WTC11 (cell line): ENCODE measurements at regions not wholly inside any gene's neighbourhood (a gene's known extent, or its start where the extent isn't known, plus 50 kb on each side); places are given as distances from the start of the nearest gene placed in this dataset.

Experiments used
- ATAC-seq: fragments of 200-7000 bp; cut with Tn5 transposase; 2 replicates; pipeline ENCODE4 v1.10.0; 2021; ENCODE audit warnings: mild to moderate bottlenecking, moderate library complexity
- CTCF ChIA-PET: fragments of 300-600 bp; sonication (Branson Sonifier 250); formaldehyde crosslinking; loops from one replicate; lab custom pipeline; 2021; ENCODE audit warnings: antibody characterized with exemption; lab: Charles Lee
- POLR2A ChIA-PET: fragments of 350-600 bp; sonication (Branson Sonifier 250); formaldehyde crosslinking; loops from one replicate; lab custom pipeline; 2021; ENCODE audit warnings: antibody characterized with exemption; lab: Charles Lee
- DNase-seq: peaks from one replicate; pipeline ENCODE4 v3.0.0; 2021; ENCODE audit warnings: low spot score
- H3K27ac Mint-ChIP-seq: 2 replicates; pipeline ENCODE4 v1.8.0; 2021; ENCODE audit warnings: mixed read lengths
- H3K27me3 Mint-ChIP-seq: 2 replicates; pipeline ENCODE4 v1.8.0; 2021; ENCODE audit warnings: low read depth, mild to moderate bottlenecking, moderate library complexity, mixed read lengths
- H3K36me3 Mint-ChIP-seq: 2 replicates; pipeline ENCODE4 v1.8.0; 2021; ENCODE audit warnings: mixed read lengths
- H3K4me1 Mint-ChIP-seq: 2 replicates; pipeline ENCODE4 v1.8.0; 2022; ENCODE audit warnings: mixed read lengths
- H3K4me3 Mint-ChIP-seq: 2 replicates; pipeline ENCODE4 v1.8.0; 2021; ENCODE audit warnings: mild to moderate bottlenecking, moderate library complexity, mixed read lengths
- H3K9me3 Mint-ChIP-seq: 2 replicates; pipeline ENCODE4 v1.8.0; 2021; ENCODE audit warnings: mixed read lengths
- CBFB ChIP-seq: sonication (generic); formaldehyde crosslinking; IDR thresholded peaks from 2 replicates; pipeline ENCODE4 v1.8.1; 2022; ENCODE audit warnings: mild to moderate bottlenecking, low read depth, missing genetic modification reagents
- CDX4 ChIP-seq: fragments of 250-450 bp; sonication (Bioruptor Pico); IDR thresholded peaks from 2 replicates; pipeline ENCODE4 v1.9.0; 2021; ENCODE audit warnings: moderate library complexity, mild to moderate bottlenecking, inconsistent platforms, borderline replicate concordance
- ELF4 ChIP-seq: sonication (generic); formaldehyde crosslinking; IDR thresholded peaks from 2 replicates; pipeline ENCODE4 v1.8.1; 2022; ENCODE audit warnings: low read depth, mild to moderate bottlenecking, moderate library complexity, missing genetic modification reagents
- ESRRA ChIP-seq: sonication (generic); formaldehyde crosslinking; IDR thresholded peaks from 2 replicates; pipeline ENCODE4 v1.8.1; 2022; ENCODE audit warnings: mild to moderate bottlenecking, missing genetic modification reagents, borderline replicate concordance
- FOXK1 ChIP-seq: sonication (generic); formaldehyde crosslinking; IDR thresholded peaks from 2 replicates; pipeline ENCODE4 v1.8.0; 2022; ENCODE audit warnings: mild to moderate bottlenecking, moderate library complexity, missing genetic modification reagents
- HMGA2 ChIP-seq: fragments of 250-450 bp; sonication (Bioruptor Pico); IDR thresholded peaks from 2 replicates; pipeline ENCODE4 v1.4.0; 2021; ENCODE audit warnings: mild to moderate bottlenecking, moderate library complexity
- IRF2 ChIP-seq: sonication (generic); formaldehyde crosslinking; IDR thresholded peaks from 2 replicates; pipeline ENCODE4 v1.8.0; 2022; ENCODE audit warnings: low read depth, missing genetic modification reagents, borderline replicate concordance
- MYBL2 ChIP-seq: sonication (generic); formaldehyde crosslinking; IDR thresholded peaks from 2 replicates; pipeline ENCODE4 v1.8.1; 2023; ENCODE audit warnings: mild to moderate bottlenecking, moderate library complexity, missing genetic modification reagents
- PRRX2 ChIP-seq: fragments of 250-450 bp; sonication (Bioruptor Pico); IDR thresholded peaks from 2 replicates; pipeline ENCODE4 v1.8.0; 2021; ENCODE audit warnings: mild to moderate bottlenecking
- RORB ChIP-seq: fragments of 250-450 bp; sonication (Bioruptor Pico); IDR thresholded peaks from 2 replicates; pipeline ENCODE4 v1.9.0; 2021; ENCODE audit warnings: mild to moderate bottlenecking
- SMAD4 ChIP-seq: sonication (generic); formaldehyde crosslinking; IDR thresholded peaks from 2 replicates; pipeline ENCODE4 v1.8.0; 2022; ENCODE audit warnings: mild to moderate bottlenecking, missing genetic modification reagents
- STAT6 ChIP-seq: sonication (generic); formaldehyde crosslinking; conservative IDR thresholded peaks from 2 replicates; pipeline ENCODE4 v1.8.1; 2023; ENCODE audit warnings: mild to moderate bottlenecking, low read depth, missing genetic modification reagents, moderate library complexity
- TP53 ChIP-seq: sonication (generic); formaldehyde crosslinking; IDR thresholded peaks from 2 replicates; pipeline ENCODE4 v1.8.1; 2023; ENCODE audit warnings: mild to moderate bottlenecking, missing genetic modification reagents
- ZNF425 ChIP-seq: fragments of 250-450 bp; sonication (Bioruptor Pico); conservative IDR thresholded peaks from 2 replicates; pipeline ENCODE4 v1.9.0; 2021; ENCODE audit warnings: mild to moderate bottlenecking
- ZNF671 ChIP-seq: fragments of 250-450 bp; sonication (Bioruptor Pico); IDR thresholded peaks from 2 replicates; pipeline ENCODE4 v1.8.0; 2021; ENCODE audit warnings: mild to moderate bottlenecking
- ZSCAN18 ChIP-seq: fragments of 250-450 bp; sonication (Bioruptor Pico); IDR thresholded peaks from 2 replicates; pipeline ENCODE4 v2.1.2; 2022; ENCODE audit warnings: mild to moderate bottlenecking, moderate library complexity
- TF ChIP-seq, protein P1 (sequence below): fragments of 200-600 bp; IDR thresholded peaks from 2 replicates; pipeline ENCODE4 v1.8.0; 2022; ENCODE audit warnings: antibody characterized with exemption
- TF ChIP-seq, protein P2 (sequence below): sonication (generic); formaldehyde crosslinking; IDR thresholded peaks from 2 replicates; pipeline ENCODE4 v1.8.1; 2022; ENCODE audit warnings: mild to moderate bottlenecking, moderate library complexity, missing genetic modification reagents
- TF ChIP-seq, protein P3 (sequence below): sonication (generic); formaldehyde crosslinking; IDR thresholded peaks from 2 replicates; pipeline ENCODE4 v1.8.0; 2022; ENCODE audit warnings: mild to moderate bottlenecking, missing genetic modification reagents

- ChIA-PET CTCF (interaction anchor here (1.0 kb wide), 1 partner anchor 147 kb away, joined by 3 read pairs; no protein-coding TSS in a partner anchor), POLR2A (no interaction called here)
- Mint-ChIP-seq H3K4me3 (no peak overlapping the region), H3K27ac (no peak overlapping the region), H3K27me3 (peaks cover 3% of the 10 kb centered on the region; the same call in 1 of the 2 replicates), H3K4me1 (no peaks in the 10 kb centered on the region), H3K36me3 (no peaks in the 10 kb centered on the region), H3K9me3 (peaks cover 4% of the 10 kb centered on the region; the same call in 1 of the 2 replicates)
- DNase-seq (no peak), ATAC-seq (no peak)
- TF ChIP-seq PRRX2 (no peak), RORB (no peak), FOXK1 (CRISPR knock-in tag) (no peak), ZNF671 (CRISPR knock-in tag) (no peak), HMGA2 (no peak), CBFB (CRISPR knock-in tag) (no peak), ZSCAN18 (CRISPR knock-in tag) (no peak), MYBL2 (CRISPR knock-in tag) (no peak), ESRRA (no peak)
- TF ChIP-seq, protein P1, sequence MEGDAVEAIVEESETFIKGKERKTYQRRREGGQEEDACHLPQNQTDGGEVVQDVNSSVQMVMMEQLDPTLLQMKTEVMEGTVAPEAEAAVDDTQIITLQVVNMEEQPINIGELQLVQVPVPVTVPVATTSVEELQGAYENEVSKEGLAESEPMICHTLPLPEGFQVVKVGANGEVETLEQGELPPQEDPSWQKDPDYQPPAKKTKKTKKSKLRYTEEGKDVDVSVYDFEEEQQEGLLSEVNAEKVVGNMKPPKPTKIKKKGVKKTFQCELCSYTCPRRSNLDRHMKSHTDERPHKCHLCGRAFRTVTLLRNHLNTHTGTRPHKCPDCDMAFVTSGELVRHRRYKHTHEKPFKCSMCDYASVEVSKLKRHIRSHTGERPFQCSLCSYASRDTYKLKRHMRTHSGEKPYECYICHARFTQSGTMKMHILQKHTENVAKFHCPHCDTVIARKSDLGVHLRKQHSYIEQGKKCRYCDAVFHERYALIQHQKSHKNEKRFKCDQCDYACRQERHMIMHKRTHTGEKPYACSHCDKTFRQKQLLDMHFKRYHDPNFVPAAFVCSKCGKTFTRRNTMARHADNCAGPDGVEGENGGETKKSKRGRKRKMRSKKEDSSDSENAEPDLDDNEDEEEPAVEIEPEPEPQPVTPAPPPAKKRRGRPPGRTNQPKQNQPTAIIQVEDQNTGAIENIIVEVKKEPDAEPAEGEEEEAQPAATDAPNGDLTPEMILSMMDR = no peak
Measured at GRCh38 chr1:230550428-230550827, 91.9 kb upstream of the COG2 start.

- Mint-ChIP-seq H3K4me1 (no peaks in the 10 kb centered on the region), H3K9me3 (peaks cover 4% of the 10 kb centered on the region; the same call in 1 of the 2 replicates), H3K27ac (no peak overlapping the region), H3K27me3 (peaks cover 3% of the 10 kb centered on the region; the same call in 1 of the 2 replicates), H3K36me3 (no peaks in the 10 kb centered on the region)
- POLR2A ChIA-PET = no interaction called here
- no peak for ATAC-seq
- no peak for DNase-seq
- TF ChIP-seq IRF2 (CRISPR knock-in tag) (no peak), TP53 (CRISPR knock-in tag) (no peak), SMAD4 (CRISPR knock-in tag) (no peak), STAT6 (CRISPR knock-in tag) (no peak), ELF4 (CRISPR knock-in tag) (no peak), CDX4 (CRISPR knock-in tag) (no peak), ZNF425 (no peak), PRRX2 (no peak)
- TF ChIP-seq, protein P2, sequence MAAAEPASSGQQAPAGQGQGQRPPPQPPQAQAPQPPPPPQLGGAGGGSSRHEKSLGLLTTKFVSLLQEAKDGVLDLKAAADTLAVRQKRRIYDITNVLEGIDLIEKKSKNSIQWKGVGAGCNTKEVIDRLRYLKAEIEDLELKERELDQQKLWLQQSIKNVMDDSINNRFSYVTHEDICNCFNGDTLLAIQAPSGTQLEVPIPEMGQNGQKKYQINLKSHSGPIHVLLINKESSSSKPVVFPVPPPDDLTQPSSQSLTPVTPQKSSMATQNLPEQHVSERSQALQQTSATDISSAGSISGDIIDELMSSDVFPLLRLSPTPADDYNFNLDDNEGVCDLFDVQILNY (CRISPR knock-in tag) = no peak
- TF ChIP-seq, protein P3, sequence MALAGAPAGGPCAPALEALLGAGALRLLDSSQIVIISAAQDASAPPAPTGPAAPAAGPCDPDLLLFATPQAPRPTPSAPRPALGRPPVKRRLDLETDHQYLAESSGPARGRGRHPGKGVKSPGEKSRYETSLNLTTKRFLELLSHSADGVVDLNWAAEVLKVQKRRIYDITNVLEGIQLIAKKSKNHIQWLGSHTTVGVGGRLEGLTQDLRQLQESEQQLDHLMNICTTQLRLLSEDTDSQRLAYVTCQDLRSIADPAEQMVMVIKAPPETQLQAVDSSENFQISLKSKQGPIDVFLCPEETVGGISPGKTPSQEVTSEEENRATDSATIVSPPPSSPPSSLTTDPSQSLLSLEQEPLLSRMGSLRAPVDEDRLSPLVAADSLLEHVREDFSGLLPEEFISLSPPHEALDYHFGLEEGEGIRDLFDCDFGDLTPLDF (CRISPR knock-in tag) = no peak
- TF ChIP-seq, all 79 proteins: peak for 0
- CTCF ChIA-PET = interaction anchor here (0.7 to 1.7 kb wide), 4 partner anchors 13 to 146 kb away, joined by 3 to 6 read pairs (median 4); partner anchors contain the start of gene COG2
- H3K4me3 Mint-ChIP-seq = no peak overlapping the region
Measured at GRCh38 chr1:230549625-230550024, 92.7 kb upstream of the COG2 start.
